PC-3 (cell line): ENCODE measurements at regions not wholly inside any gene's neighbourhood (a gene's known extent, or its start where the extent isn't known, plus 50 kb on each side); places are given as distances from the start of the nearest gene placed in this dataset.

ENCODE experiments used
- ATAC-seq: fragments of 200-7000 bp; cut with Tn5 transposase; 2 replicates; pipeline ENCODE4 v1.9.1; 2020; ENCODE audit warnings: mild to moderate bottlenecking, moderate library complexity
- BruUV-seq: library from RNA; stranded (reverse); fragments of 400-500 nt; replicated peaks from 2 replicates; lab custom pipeline; 2021; lab: Mats Ljungman, UMichigan
- CTCF ChIA-PET: fragments of 300-600 bp; sonication (Branson Sonifier 250); formaldehyde crosslinking; loops from one replicate; lab custom pipeline; 2022; ENCODE audit warnings: antibody characterized with exemption; lab: Charles Lee
- POLR2A ChIA-PET: fragments of 300-600 bp; sonication (Branson Sonifier 250); formaldehyde crosslinking; loops from one replicate; lab custom pipeline; 2022; ENCODE audit warnings: antibody characterized with exemption; ENCODE audit not compliant: unreplicated experiment; lab: Charles Lee
- DNase-seq: peaks from one replicate; pipeline ENCODE4 v3.0.0-alpha.2; 2015
- H2AFZ ChIP-seq: fragments of 300-600 bp; sonication (generic); 2 replicates; pipeline ENCODE4 v1.6.0; 2016; ENCODE audit warnings: antibody characterized with exemption, low read length
- H3F3A ChIP-seq: fragments of 300-600 bp; sonication (generic); one replicate; pipeline ENCODE4 v1.6.0; 2017; ENCODE audit warnings: antibody characterized with exemption, low read length, control low read depth, mild to moderate bottlenecking; ENCODE audit not compliant: unreplicated experiment
- H3K27ac ChIP-seq: fragments of 300-600 bp; sonication (generic); 2 replicates; pipeline ENCODE4 v1.5.1; 2016; ENCODE audit warnings: mild to moderate bottlenecking, low read length
- H3K27me3 ChIP-seq: fragments of 300-600 bp; sonication (generic); 2 replicates; pipeline ENCODE4 v1.6.1; 2016; ENCODE audit warnings: low read length, mixed read lengths
- H3K36me3 ChIP-seq: fragments of 300-600 bp; sonication (generic); 2 replicates; pipeline ENCODE4 v1.6.1; 2016; ENCODE audit warnings: low read depth, mixed run types, low read length, mixed read lengths
- H3K4me1 ChIP-seq: fragments of 300-600 bp; sonication (generic); 2 replicates; pipeline ENCODE4 v1.5.1; 2016; ENCODE audit warnings: low read length; ENCODE audit not compliant: insufficient read depth
- H3K4me2 ChIP-seq: fragments of 300-600 bp; sonication (generic); 2 replicates; pipeline ENCODE4 v1.6.0; 2016; ENCODE audit warnings: low read length
- H3K4me3 ChIP-seq: fragments of 300-600 bp; sonication (generic); 2 replicates; pipeline ENCODE4 v1.5.1; 2016; ENCODE audit warnings: mild to moderate bottlenecking, low read length, mixed read lengths
- H3K79me2 ChIP-seq: fragments of 300-600 bp; sonication (generic); 2 replicates; pipeline ENCODE4 v1.6.1; 2017; ENCODE audit warnings: low read length, mixed read lengths
- H3K9ac ChIP-seq: fragments of 300-600 bp; sonication (generic); 2 replicates; pipeline ENCODE4 v1.6.0; 2016; ENCODE audit warnings: mild to moderate bottlenecking, low read length
- H3K9me2 ChIP-seq: fragments of 300-600 bp; sonication (generic); replicated peaks from 2 replicates; pipeline ENCODE4 v1.6.1; 2016; ENCODE audit warnings: mixed run types, low read length, mixed read lengths
- H3K9me3 ChIP-seq: fragments of 300-600 bp; sonication (generic); 2 replicates; pipeline ENCODE4 v1.6.1; 2016; ENCODE audit warnings: low read length, mixed read lengths
- H4K20me1 ChIP-seq: fragments of 300-600 bp; sonication (generic); 2 replicates; pipeline ENCODE4 v1.6.1; 2016; ENCODE audit warnings: low read length, mixed read lengths
- CTCF ChIP-seq: fragments of 300-600 bp; sonication (generic); conservative IDR thresholded peaks from 2 replicates; pipeline ENCODE4 v1.5.1; 2017; ENCODE audit warnings: antibody characterized with exemption, low read depth, mild to moderate bottlenecking, low read length
- EZH2 ChIP-seq: fragments of 300-600 bp; sonication (generic); IDR thresholded peaks from one replicate; pipeline ENCODE4 v1.6.1; 2017; ENCODE audit warnings: antibody characterized with exemption, mild to moderate bottlenecking, low read length; ENCODE audit not compliant: unreplicated experiment
- EZH2phosphoT487 ChIP-seq: fragments of 300-600 bp; sonication (generic); IDR thresholded peaks from 2 replicates; pipeline ENCODE4 v1.6.1; 2018; ENCODE audit warnings: mild to moderate bottlenecking, antibody characterized with exemption, low read length, borderline replicate concordance
- intact Hi-C: fragments of 100-400 bp; cut with micrococcal nuclease; formaldehyde crosslinking; loops from 2 replicates; pipeline ENCODE4 v1.9.0; 2023

GRCh38 chr13:76378767-76379166, 507.4 kb downstream of the KCTD12 start:
- no peak overlapping the region for H3K4me3 ChIP-seq
- no peaks in the 10 kb centered on the region for H3K79me2 ChIP-seq
- CTCF ChIA-PET: no interaction called here
- H3K4me1 ChIP-seq: peaks cover 7% of the 10 kb centered on the region
- H3F3A ChIP-seq: no peaks in the 10 kb centered on the region
- POLR2A ChIA-PET: no interaction called here
- H2AFZ ChIP-seq: no peak overlapping the region
- no peaks in the 10 kb centered on the region; the same call in none of the 2 replicates for H3K27me3 ChIP-seq
- H3K36me3 ChIP-seq: no peaks in the 10 kb centered on the region
- no peak overlapping the region for H3K4me2 ChIP-seq
- DNase-seq: no peak
- no peak for TF ChIP-seq EZH2
- no peak for TF ChIP-seq CTCF
- TF ChIP-seq EZH2phosphoT487: no peak
- H3K9ac ChIP-seq: no peak overlapping the region
- no peaks in the 10 kb centered on the region for H3K9me3 ChIP-seq
- H4K20me1 ChIP-seq: no peaks in the 10 kb centered on the region
- H3K27ac ChIP-seq: no peak overlapping the region
- H3K9me2 ChIP-seq: no peaks in the 10 kb centered on the region
- intact Hi-C loops: no loop called here
- no TSS peak for BruUV-seq
- ATAC-seq: no peak

GRCh38 chr13:76363682-76364289, 522.4 kb downstream of the KCTD12 start:
- no peaks in the 10 kb centered on the region for H4K20me1 ChIP-seq
- DNase-seq (no peak), ATAC-seq (no peak)
- H3K4me2 ChIP-seq: no peak overlapping the region
- no peaks in the 10 kb centered on the region for H3K9me3 ChIP-seq
- H3K36me3 ChIP-seq: no peaks in the 10 kb centered on the region
- H3K4me1 ChIP-seq: no peaks in the 10 kb centered on the region
- no peaks in the 10 kb centered on the region for H3K9me2 ChIP-seq
- CTCF ChIA-PET: no interaction called here
- no peaks in the 10 kb centered on the region for H3F3A ChIP-seq
- no peaks in the 10 kb centered on the region for H3K79me2 ChIP-seq
- H3K27me3 ChIP-seq: no peaks in the 10 kb centered on the region
- TF ChIP-seq EZH2: no peak
- no peak for TF ChIP-seq EZH2phosphoT487
- TF ChIP-seq CTCF: no peak
- H3K27ac ChIP-seq: no peak overlapping the region
- no peak overlapping the region for H2AFZ ChIP-seq
- POLR2A ChIA-PET: no interaction called here
- no TSS peak for BruUV-seq
- H3K4me3 ChIP-seq: no peak overlapping the region
- intact Hi-C loops: no loop called here
- no peak overlapping the region for H3K9ac ChIP-seq

GRCh38 chr13:76361868-76362267, 524.3 kb downstream of the KCTD12 start:
- Histone ChIP-seq H2AFZ (no peak overlapping the region), H3F3A (no peaks in the 10 kb centered on the region), H3K9me3 (no peaks in the 10 kb centered on the region), H3K27ac (no peak overlapping the region), H3K9me2 (no peaks in the 10 kb centered on the region), H3K79me2 (no peaks in the 10 kb centered on the region), H3K4me1 (no peaks in the 10 kb centered on the region), H3K36me3 (no peaks in the 10 kb centered on the region), H3K27me3 (no peaks in the 10 kb centered on the region), H4K20me1 (no peaks in the 10 kb centered on the region), H3K4me2 (no peak overlapping the region), H3K9ac (no peak overlapping the region), H3K4me3 (no peak overlapping the region)
- BruUV-seq: no TSS peak
- no peak for DNase-seq
- ChIA-PET CTCF (no interaction called here), POLR2A (no interaction called here)
- intact Hi-C loops: no loop called here
- TF ChIP-seq CTCF (no peak), EZH2phosphoT487 (no peak), EZH2 (no peak)
- ATAC-seq: no peak
